Panc1 (cell line): ENCODE measurements at regions not wholly inside any gene's neighbourhood (a gene's known extent, or its start where the extent isn't known, plus 50 kb on each side); places are given as distances from the start of the nearest gene placed in this dataset.

Source experiments
- ATAC-seq: fragments of 200-7000 bp; cut with Tn5 transposase; 2 replicates; pipeline ENCODE4 v1.9.1; 2020; ENCODE audit warnings: mild to moderate bottlenecking, moderate library complexity
- BruUV-seq: library from RNA; stranded (reverse); fragments of 400-500 nt; replicated peaks from 2 replicates; lab custom pipeline; 2021; lab: Mats Ljungman, UMichigan
- CTCF ChIA-PET: fragments of 300-600 bp; sonication (Branson Sonifier 250); formaldehyde crosslinking; loops from one replicate; lab custom pipeline; 2022; ENCODE audit warnings: antibody characterized with exemption; lab: Charles Lee
- POLR2A ChIA-PET: fragments of 300-600 bp; sonication (Branson Sonifier 250); formaldehyde crosslinking; loops from one replicate; lab custom pipeline; 2022; ENCODE audit warnings: antibody characterized with exemption; lab: Charles Lee
- DNase-seq: peaks from one replicate; pipeline ENCODE4 v3.0.0-alpha.2; 2010; ENCODE audit warnings: low read depth, low spot score
- H3K27ac ChIP-seq: 2 replicates; pipeline ENCODE4 v1.5.1; 2011; ENCODE audit warnings: mild to moderate bottlenecking, low read length, inconsistent platforms
- H3K27me3 ChIP-seq: fragments of 200-500 bp; sonication (Bioruptor generic); 2 replicates; pipeline ENCODE4 v1.6.0; 2014; ENCODE audit warnings: low read length, inconsistent platforms; ENCODE audit not compliant: control insufficient read depth, insufficient read depth
- H3K36me3 ChIP-seq: fragments of 200-500 bp; sonication (Bioruptor generic); 2 replicates; pipeline ENCODE4 v1.5.1; 2014; ENCODE audit warnings: inconsistent platforms, mild to moderate bottlenecking, low read length, moderate library complexity; ENCODE audit not compliant: control insufficient read depth, insufficient read depth
- H3K4me1 ChIP-seq: 2 replicates; pipeline ENCODE4 v1.5.1; 2011; ENCODE audit warnings: inconsistent platforms, mild to moderate bottlenecking, low read length, moderate library complexity; ENCODE audit not compliant: control insufficient read depth, insufficient read depth
- H3K4me3 ChIP-seq, 2 experiments: 2 replicates each; pipeline ENCODE4 v1.5.1; 2011 to 2012; ENCODE audit warnings: low read depth in 2 of 2, low read length in 2 of 2, mild to moderate bottlenecking in 2 of 2, inconsistent platforms in 1 of 2, moderate library complexity in 1 of 2
- H3K9me3 ChIP-seq: fragments of 200-500 bp; sonication (Bioruptor generic); 2 replicates; pipeline ENCODE4 v1.5.1; 2014; ENCODE audit warnings: low read depth, mild to moderate bottlenecking, inconsistent platforms, low read length, moderate library complexity; ENCODE audit not compliant: control insufficient read depth, insufficient read depth
- CTCF ChIP-seq: fragments of 450-650 bp; IDR thresholded peaks from 2 replicates; pipeline ENCODE4 v1.5.1; 2017; ENCODE audit warnings: mild to moderate bottlenecking
- POLR2AphosphoS5 ChIP-seq: IDR thresholded peaks from 2 replicates; pipeline ENCODE4 v1.6.1; 2012; ENCODE audit warnings: mild to moderate bottlenecking, low read depth, low read length, moderate library complexity
- SIN3A ChIP-seq: IDR thresholded peaks from 2 replicates; pipeline ENCODE4 v1.6.1; 2012; ENCODE audit warnings: low read depth, mild to moderate bottlenecking, low read length, moderate library complexity, borderline replicate concordance; ENCODE audit not compliant: insufficient read depth
- TCF7L2 ChIP-seq: IDR thresholded peaks from 2 replicates; pipeline ENCODE4 v1.6.1; 2011; ENCODE audit warnings: mild to moderate bottlenecking, low read depth, low read length, inconsistent platforms
- in situ Hi-C: cut with HindIII; loops from 2 replicates; pipeline ENCODE4 v1.10.0; 2016; ENCODE audit warnings: low sequenced_read_pairs, low pct_unique_long_range_greater_than_20kb
- intact Hi-C: fragments of 100-400 bp; cut with micrococcal nuclease; formaldehyde crosslinking; loops from one replicate; pipeline ENCODE4 v1.10.0; 2022; ENCODE audit not compliant: unreplicated experiment
- TF ChIP-seq, protein P1 (sequence below), 2 experiments: IDR thresholded peaks; 2 replicates each; pipeline ENCODE4 v1.6.1; 2011 to 2012; ENCODE audit warnings: low read depth in 2 of 2, control low read depth in 1 of 2, low read length in 1 of 2, mild to moderate bottlenecking in 1 of 2, moderate library complexity in 1 of 2; ENCODE audit not compliant: insufficient read depth in 1 of 2

DNA sequence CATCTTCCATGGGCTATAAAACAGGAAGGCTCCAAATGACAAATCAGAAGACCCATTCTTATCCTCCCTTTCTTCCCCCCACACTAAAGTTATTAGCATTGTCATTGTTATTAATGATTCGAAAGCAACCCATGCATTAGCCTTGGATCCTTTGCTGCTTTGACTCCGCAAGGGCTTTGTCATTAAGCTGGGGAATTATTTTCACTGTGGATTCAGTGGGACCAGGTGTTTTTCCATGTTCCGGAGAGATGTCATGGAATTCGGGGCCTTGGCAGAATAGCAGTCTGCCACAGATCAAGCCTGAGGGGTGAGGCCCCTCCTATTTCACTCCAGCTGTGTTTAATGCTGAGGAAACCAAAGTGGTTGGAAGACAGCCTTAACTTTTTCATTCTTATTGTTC lies 357.1 kb downstream of the EN1 start:
- H3K9me3 ChIP-seq = no peaks in the 10 kb centered on the region
- POLR2A ChIA-PET = no interaction called here
- intact Hi-C loops (no loop called here), in situ Hi-C loops (no loop called here)
- no peaks in the 10 kb centered on the region for H3K27me3 ChIP-seq
- no peaks in the 10 kb centered on the region for H3K36me3 ChIP-seq
- H3K4me1 ChIP-seq = no peaks in the 10 kb centered on the region
- H3K4me3 ChIP-seq = no peak overlapping the region
- H3K27ac ChIP-seq = no peak overlapping the region
- TF ChIP-seq SIN3A (no peak), POLR2AphosphoS5 (no peak), TCF7L2 (no peak), CTCF (no peak)
- TF ChIP-seq, protein P1, sequence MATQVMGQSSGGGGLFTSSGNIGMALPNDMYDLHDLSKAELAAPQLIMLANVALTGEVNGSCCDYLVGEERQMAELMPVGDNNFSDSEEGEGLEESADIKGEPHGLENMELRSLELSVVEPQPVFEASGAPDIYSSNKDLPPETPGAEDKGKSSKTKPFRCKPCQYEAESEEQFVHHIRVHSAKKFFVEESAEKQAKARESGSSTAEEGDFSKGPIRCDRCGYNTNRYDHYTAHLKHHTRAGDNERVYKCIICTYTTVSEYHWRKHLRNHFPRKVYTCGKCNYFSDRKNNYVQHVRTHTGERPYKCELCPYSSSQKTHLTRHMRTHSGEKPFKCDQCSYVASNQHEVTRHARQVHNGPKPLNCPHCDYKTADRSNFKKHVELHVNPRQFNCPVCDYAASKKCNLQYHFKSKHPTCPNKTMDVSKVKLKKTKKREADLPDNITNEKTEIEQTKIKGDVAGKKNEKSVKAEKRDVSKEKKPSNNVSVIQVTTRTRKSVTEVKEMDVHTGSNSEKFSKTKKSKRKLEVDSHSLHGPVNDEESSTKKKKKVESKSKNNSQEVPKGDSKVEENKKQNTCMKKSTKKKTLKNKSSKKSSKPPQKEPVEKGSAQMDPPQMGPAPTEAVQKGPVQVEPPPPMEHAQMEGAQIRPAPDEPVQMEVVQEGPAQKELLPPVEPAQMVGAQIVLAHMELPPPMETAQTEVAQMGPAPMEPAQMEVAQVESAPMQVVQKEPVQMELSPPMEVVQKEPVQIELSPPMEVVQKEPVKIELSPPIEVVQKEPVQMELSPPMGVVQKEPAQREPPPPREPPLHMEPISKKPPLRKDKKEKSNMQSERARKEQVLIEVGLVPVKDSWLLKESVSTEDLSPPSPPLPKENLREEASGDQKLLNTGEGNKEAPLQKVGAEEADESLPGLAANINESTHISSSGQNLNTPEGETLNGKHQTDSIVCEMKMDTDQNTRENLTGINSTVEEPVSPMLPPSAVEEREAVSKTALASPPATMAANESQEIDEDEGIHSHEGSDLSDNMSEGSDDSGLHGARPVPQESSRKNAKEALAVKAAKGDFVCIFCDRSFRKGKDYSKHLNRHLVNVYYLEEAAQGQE (IDR thresholded peaks at IDR 0.05; ENCODE audit: insufficient read depth in 1 of 2, low read depth in 2 of 2, low read length in 1 of 2) = no peak
- no TSS peak for BruUV-seq
- no peak for DNase-seq
- CTCF ChIA-PET = no interaction called here
- ATAC-seq = no peak

- CTCF ChIA-PET = no interaction called here
- intact Hi-C loops = no loop called here
Observed at GRCh38 chr2:118489712-118490299, 357.6 kb downstream of the EN1 start.

More at GRCh38 chr2:118489712-118490299, 357.6 kb downstream of the EN1 start:
- Histone ChIP-seq H3K4me3 (no peak overlapping the region), H3K27ac (no peak overlapping the region), H3K27me3 (no peaks in the 10 kb centered on the region), H3K36me3 (no peaks in the 10 kb centered on the region), H3K9me3 (no peaks in the 10 kb centered on the region), H3K4me1 (no peaks in the 10 kb centered on the region)
- no peak for TF ChIP-seq POLR2AphosphoS5
- no peak for TF ChIP-seq CTCF
- TF ChIP-seq, protein P1 (IDR thresholded peaks at IDR 0.05; ENCODE audit: insufficient read depth in 1 of 2, low read depth in 2 of 2, low read length in 1 of 2) = no peak
- DNase-seq (no peak), ATAC-seq (no peak)
- POLR2A ChIA-PET = no interaction called here
- in situ Hi-C loops = no loop called here
- no TSS peak for BruUV-seq
